GM19238 (cell line): ENCODE measurements at regions not wholly inside any gene's neighbourhood (a gene's known extent, or its start where the extent isn't known, plus 50 kb on each side); places are given as distances from the start of the nearest gene placed in this dataset.
"Not testable (repeated sequence)": the region's sequence is repeated elsewhere in the genome, so short reads cannot be mapped to it uniquely, and the experiment has no call there.

Experiments
- DNase-seq: peaks from one replicate; pipeline ENCODE4 v3.0.0; 2011; ENCODE audit warnings: low spot score; ENCODE audit not compliant: insufficient read length

DNA sequence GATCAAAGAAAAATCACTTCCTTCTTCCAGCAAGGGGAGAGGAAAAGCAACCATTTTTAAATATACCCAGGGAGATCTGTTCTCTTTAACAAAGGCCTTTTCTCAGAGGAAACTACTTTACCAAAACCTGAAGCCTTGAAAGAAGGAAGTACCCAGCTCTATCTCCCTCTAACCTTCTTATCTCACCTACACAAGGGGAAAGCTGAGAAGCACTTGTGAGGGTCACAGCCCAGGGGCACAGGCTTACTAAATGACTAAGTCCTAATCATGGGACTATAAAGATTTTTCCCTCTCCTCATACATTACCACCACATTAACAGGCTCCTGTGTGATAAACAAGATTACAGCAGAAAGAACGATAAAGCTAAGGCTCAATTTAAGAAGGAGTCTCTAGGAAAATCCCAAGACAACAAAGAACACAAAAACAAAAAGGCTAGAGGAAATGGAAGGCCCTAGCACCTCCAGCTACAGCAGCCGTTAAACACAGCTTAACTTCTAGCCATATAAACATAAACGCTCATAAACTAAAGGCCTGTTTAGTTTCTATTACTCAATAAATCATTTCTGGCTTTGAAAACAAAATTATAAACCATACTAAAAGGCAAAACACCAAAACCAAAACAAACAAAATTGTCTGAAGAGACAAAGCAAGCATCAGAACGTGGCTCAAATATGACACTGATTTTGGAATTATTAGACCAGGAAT is 284.9 kb upstream of the ECI2 start:
- no peak for DNase-seq

- DNase-seq = no peak
These were observed 280.2 kb upstream of the ECI2 start for GRCh38 chr6:4415549-4415948.

DNA sequence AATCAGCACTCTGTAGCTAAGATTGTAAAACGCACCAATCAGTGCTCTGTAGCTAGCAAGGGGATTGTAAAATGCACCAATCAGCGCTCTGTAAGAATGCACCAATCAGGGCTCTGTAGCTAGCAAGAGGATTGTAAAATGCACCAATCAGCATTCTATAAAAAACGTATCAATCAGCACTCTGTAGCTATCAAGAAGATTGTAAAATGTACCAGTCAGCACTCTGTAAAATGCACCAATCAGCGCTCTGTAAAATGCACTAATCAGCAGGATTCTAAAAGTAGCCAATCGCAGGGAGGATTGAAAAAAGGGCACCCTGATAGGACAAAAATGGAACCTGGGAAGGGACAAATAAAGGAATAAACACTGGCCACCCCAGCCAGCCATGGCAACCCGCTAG is 278.7 kb upstream of the ECI2 start:
- not testable (repeated sequence) for DNase-seq

- no peak for DNase-seq
These were observed 277.7 kb upstream of the ECI2 start for GRCh38 chr6:4413073-4413472.

- no peak for DNase-seq
These were observed 277.1 kb upstream of the ECI2 start for GRCh38 chr6:4412488-4412887.

- no peak for DNase-seq
These were observed 276.7 kb upstream of the ECI2 start for GRCh38 chr6:4412077-4412476.

DNA sequence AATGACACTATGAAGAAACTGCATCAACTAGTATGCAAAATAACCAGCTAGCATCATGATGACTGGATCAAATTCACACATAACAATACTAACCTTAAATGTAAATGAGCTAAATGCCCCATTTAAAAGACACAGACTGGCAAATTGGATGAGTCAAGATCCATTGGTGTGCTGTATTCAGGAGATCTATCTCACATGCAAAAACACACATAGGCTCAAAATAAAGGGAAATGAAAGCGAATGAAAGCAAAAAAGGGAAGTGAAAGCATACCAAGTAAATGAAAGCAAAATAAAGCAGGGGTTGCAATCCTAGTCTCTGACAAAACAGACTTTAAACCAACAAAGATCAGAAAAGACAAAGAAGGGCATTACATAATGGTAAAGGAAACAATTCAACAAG is 272.3 kb upstream of the ECI2 start:
- not testable (repeated sequence) for DNase-seq

GRCh38 chr6:4405621-4406212 is 270.3 kb upstream of the ECI2 start:
- DNase-seq = no peak

DNA sequence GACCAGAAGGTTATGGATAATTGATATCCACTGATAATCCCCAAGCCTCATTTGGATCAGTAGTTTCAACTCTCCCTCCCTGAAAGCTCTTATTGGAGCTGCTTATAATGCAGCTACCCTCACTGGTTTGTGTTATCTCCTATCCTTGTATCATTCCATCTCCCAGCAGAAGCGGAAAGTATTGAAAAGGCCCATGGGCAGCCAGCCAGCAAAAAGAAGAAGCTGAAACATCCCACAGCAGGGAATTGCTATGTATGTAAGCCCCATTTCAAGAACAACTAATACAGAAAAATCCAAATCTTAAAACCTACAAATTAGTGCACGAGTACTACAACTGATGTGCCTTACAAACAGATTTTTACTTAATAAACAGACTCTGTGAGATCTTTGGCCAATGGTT is 269.0 kb upstream of the ECI2 start:
- no peak for DNase-seq

DNA sequence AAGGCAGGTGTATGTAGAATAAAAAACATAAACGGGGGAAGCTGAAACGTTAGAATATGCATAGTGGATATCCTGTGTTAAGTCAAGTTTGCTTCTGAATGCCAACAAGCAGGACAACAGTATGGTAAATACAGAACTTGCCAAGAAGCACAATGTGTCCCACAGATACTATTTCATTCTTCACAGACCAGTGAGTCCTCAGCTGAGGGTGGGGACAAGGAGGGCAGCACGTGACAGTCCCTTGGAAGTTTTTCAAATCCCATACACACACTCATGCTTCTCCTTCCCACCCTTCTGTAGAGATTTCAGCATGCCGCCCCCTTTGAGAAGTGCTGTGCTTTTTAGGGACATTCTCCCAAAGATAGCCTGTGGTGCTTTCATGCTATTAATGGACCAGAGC is 268.5 kb upstream of the ECI2 start:
- no peak for DNase-seq

DNA sequence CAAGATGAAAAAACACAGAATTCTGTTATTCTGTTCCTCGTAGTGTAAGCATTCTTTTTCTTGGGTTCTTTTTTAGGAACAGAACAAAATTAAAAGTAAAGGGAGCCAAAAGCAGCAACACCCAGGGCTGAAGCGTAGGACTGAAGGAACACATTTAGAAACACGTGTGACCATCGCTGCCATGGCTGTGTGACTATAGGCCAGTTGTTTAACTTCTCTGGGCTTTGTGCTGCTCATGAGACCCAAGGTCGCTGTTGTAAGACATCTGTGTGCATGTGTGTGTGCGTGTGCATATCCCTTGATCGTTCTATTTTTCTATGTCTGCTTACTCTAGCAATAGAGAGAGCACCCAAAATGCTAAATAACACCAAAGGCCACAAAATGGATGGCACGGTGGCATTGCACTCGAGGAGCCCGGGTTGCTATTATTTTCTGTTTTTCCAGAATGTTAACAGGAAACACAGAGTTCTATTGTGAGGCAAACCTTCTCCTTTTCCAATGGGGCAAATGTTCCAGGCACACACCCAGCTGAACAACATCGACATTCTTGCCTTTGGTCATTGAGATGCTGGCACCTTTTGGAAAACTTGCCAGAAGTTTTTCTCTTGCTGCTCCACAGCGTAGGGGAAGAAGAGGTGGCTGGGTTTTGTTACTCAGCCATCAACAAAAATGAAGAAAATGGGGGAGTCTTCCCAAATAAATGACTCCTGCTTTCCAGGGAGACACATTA is 267.8 kb upstream of the ECI2 start:
- DNase-seq = no peak

GRCh38 chr6:4402477-4402976 is 267.2 kb upstream of the ECI2 start:
- DNase-seq = no peak

- DNase-seq = no peak
These were observed 266.3 kb upstream of the ECI2 start for GRCh38 chr6:4401408-4402368.

- no peak for DNase-seq
These were observed 264.3 kb upstream of the ECI2 start for GRCh38 chr6:4399656-4400055.

GRCh38 chr6:4398791-4399190 is 263.4 kb upstream of the ECI2 start:
- no peak for DNase-seq

DNA sequence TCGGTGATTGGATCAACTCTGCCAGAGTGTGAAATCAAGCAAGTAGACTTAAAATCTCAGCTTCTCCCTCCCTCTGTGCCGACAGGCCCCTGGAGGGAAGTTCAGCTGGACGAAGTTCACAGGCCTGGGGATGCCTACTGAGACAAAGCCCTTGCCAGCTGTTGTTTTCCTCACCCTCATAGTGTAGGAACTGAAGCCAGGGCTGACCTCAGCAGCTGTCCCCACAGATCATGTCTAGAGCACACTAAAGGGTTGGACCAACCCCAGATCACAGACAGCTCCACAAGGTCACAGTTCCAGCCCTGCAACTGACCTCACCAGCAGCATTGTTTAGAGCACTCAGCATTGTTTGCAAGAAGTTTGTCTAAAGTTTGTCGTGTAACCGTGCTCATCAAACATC is 261.9 kb upstream of the ECI2 start:
- no peak for DNase-seq

- no peak for DNase-seq
These were observed 260.7 kb upstream of the ECI2 start for GRCh38 chr6:4396044-4396443.

DNA sequence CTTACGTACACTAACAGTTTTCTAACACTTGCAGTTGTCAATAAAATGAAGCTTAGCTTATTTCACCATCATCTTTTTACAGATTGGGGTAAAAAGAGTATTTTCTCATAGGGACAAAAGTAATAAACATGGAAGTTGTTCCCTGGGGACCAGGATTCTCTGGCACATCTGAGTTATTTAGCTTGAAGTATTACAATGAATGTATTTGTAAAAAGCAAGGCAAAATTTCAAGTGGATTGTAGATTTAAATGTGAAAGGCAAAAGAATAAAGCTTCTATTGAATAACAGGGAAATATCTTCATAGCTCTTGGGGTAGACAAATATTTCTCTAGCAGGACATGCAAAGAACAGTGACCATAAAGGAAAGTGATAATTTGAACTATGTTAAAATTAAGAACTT is 260.0 kb upstream of the ECI2 start:
- no peak for DNase-seq

DNA sequence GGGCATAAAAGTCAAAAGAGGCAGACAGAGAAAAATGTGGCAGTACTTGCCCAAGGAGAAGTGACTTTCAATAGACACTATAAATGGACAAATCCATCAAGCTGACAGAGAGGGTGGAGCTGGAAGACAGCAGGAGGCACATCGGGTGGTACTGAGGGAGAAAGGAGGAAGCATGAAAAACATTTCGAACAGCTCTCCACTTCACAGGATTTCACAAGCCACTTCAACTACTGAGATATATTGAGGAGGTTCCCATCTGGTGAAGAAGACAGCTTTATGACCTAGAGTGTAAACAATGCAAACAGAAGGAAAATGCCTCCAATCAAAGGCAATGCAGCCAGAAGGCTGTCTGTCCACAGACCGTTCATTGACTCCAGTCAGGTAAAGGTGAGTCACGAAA is 259.4 kb upstream of the ECI2 start:
- DNase-seq = no peak

DNA sequence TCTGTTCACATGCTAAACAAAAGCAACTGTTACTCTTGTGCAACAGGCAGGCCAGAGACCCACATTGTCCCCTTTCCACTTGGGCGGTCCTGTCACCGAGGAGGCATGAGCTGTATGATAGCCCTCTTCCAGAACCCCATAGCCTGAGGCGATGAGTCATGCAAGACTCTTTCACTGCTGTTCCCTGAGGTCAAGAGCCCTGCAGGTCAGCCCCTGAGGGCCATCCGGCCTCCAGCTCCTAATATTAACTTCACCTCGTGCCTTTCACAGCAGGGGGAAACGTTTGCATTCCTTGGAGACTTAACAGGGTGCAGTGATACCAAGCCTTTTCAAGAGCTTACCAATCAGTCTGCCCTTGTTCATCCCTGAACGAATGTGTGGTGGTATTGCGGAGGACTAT is 253.3 kb upstream of the ECI2 start:
- DNase-seq = no peak

DNA sequence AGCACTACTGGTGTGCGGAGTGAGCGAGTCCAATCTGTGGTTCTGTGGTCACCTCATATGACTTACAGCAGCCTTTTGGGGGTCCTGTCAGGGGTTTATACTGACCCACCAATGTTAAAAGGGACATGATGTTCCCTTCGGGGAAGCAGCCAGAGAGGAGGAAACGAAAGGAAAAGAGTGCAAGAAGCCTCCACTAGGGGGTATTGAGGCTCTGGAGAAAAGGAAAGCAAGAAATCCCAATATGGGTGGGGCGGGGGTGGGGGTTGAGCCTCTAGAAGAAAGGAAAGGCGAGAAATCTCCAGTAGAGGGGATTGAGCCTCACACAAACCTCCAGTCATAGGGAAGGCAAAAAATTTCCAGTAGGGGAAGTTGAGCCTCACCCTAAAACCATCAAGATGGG is 249.3 kb upstream of the ECI2 start:
- no peak for DNase-seq
